ENCODE measurements at regions not wholly inside any gene's neighbourhood (a gene's known extent, or its start where the extent isn't known, plus 50 kb on each side); places are given as distances from the start of the nearest gene placed in this dataset.

DNA sequence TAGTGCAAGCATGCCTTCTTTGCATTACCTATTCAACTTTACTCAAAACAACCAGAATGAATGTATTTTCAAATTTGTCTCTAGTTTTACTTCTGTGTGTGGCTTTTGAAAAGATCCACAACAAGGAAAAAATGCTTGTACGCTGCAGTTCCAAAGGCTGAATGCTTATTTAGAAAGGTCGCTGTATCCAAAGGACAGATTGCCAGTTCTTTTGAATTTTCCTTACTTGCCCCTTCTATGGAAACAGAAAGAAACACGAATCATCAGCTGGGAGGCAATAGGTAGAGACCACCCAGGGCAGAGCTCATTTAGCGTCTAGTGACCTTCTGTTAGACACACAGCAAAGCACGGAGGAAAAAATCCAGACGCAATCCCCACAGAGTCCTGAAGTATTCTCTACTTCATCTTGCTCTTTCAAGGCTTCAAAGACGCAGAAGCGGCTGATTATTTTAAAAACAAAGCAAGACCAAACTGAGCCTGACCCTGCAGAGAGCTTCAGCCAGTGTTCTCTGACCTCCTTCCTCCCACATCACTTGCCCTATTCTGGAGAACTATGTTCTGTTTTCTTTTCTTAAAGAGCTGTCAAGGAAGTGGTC is 674.6 kb upstream of the SGCG start:
- Histone ChIP-seq H3K4me1 (peaks cover 0 to 15% (median 13%) of the 10 kb centered on the region in 4 donors), H3K9me3 (peaks cover 0 to 3% (median 0%) of the 10 kb centered on the region in 4 donors), H3K4me3 (peak overlapping the region in 1 of 4 donors; percentile 25), H3K27ac (peak overlapping the region in 2 of 4 donors; percentile 42 to 55), H3K36me3 (no peaks in the 10 kb centered on the region), H3K27me3 (no peaks in the 10 kb centered on the region)
- intact Hi-C loops (cut with DNase I): no loop called here
- DNase-seq: no peak
- 56 to 80% methylated on average over 8 of the region's 8 CpGs for WGBS, 2 donors
- no peak for TF ChIP-seq POLR2AphosphoS5 (IDR thresholded peaks at IDR 0.05)
- TF ChIP-seq, protein P1, sequence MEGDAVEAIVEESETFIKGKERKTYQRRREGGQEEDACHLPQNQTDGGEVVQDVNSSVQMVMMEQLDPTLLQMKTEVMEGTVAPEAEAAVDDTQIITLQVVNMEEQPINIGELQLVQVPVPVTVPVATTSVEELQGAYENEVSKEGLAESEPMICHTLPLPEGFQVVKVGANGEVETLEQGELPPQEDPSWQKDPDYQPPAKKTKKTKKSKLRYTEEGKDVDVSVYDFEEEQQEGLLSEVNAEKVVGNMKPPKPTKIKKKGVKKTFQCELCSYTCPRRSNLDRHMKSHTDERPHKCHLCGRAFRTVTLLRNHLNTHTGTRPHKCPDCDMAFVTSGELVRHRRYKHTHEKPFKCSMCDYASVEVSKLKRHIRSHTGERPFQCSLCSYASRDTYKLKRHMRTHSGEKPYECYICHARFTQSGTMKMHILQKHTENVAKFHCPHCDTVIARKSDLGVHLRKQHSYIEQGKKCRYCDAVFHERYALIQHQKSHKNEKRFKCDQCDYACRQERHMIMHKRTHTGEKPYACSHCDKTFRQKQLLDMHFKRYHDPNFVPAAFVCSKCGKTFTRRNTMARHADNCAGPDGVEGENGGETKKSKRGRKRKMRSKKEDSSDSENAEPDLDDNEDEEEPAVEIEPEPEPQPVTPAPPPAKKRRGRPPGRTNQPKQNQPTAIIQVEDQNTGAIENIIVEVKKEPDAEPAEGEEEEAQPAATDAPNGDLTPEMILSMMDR (IDR thresholded peaks at IDR 0.05): no peak
- TF ChIP-seq POLR2A (IDR thresholded peaks at IDR 0.05): no peak
- TF ChIP-seq EP300 (IDR thresholded peaks at IDR 0.05): no peak

DNA sequence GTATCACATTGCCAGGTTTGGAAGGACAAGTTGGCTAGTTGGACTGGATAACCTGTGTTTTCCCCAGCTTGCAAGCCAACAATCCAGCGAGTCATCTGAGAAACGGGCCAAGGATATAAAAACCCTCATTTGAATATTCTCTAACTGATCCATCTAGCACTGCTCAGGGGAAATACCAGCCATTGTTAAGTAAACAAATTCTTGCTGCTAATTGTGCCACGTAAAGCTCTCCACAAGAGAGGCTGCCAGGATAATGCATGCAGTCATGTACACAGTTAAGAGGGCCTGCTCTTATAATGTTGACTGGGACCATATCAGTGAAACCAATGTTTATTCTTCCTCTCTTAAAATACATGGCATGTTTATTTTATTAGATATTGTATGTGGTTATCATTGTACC is 663.2 kb upstream of the SGCG start:
- intact Hi-C loops (cut with DNase I): no loop called here
- Histone ChIP-seq H3K27ac (no peak overlapping the region), H3K36me3 (no peaks in the 10 kb centered on the region), H3K9me3 (no peaks in the 10 kb centered on the region), H3K4me1 (no peaks in the 10 kb centered on the region), H3K27me3 (no peaks in the 10 kb centered on the region), H3K4me3 (no peak overlapping the region)
- 26 to 39% methylated on average over 3 of the region's 3 CpGs for WGBS, 2 donors
- no peak for TF ChIP-seq POLR2AphosphoS5 (IDR thresholded peaks at IDR 0.05)
- TF ChIP-seq EP300 (IDR thresholded peaks at IDR 0.05): no peak
- no peak for TF ChIP-seq POLR2A (IDR thresholded peaks at IDR 0.05)
- TF ChIP-seq, protein P1 (IDR thresholded peaks at IDR 0.05): no peak
- no peak for DNase-seq

DNA sequence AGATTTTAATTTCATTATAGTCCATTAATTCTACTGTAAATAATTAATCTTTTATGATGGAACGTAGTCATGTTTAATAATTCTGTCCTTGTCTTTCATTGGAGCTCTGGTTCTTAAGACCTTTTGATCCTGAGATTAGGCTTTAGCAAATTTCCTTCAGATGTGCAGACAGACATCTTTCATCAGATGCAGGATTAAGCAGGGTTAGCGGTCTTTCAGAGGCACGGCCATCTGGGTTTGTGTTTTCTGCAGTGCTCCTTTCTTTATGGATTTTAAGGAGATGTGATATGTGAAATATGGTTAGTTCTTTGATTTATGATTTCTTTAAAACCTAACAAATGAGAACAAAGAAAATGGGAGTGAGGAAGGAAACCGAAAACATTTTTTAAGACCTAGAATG is 643.9 kb upstream of the SGCG start:
- no peak for DNase-seq
- 84 to 86% methylated on average over 4 of the region's 4 CpGs for WGBS, 2 donors
- TF ChIP-seq POLR2AphosphoS5 (IDR thresholded peaks at IDR 0.05) (no peak), EP300 (IDR thresholded peaks at IDR 0.05) (no peak), POLR2A (IDR thresholded peaks at IDR 0.05) (no peak)
- TF ChIP-seq, protein P1 (IDR thresholded peaks at IDR 0.05): no peak
- Histone ChIP-seq H3K27me3 (no peaks in the 10 kb centered on the region), H3K27ac (no peak overlapping the region), H3K36me3 (no peaks in the 10 kb centered on the region), H3K4me3 (no peak overlapping the region), H3K9me3 (no peaks in the 10 kb centered on the region), H3K4me1 (no peaks in the 10 kb centered on the region)
- intact Hi-C loops (cut with DNase I): no loop called here

DNA sequence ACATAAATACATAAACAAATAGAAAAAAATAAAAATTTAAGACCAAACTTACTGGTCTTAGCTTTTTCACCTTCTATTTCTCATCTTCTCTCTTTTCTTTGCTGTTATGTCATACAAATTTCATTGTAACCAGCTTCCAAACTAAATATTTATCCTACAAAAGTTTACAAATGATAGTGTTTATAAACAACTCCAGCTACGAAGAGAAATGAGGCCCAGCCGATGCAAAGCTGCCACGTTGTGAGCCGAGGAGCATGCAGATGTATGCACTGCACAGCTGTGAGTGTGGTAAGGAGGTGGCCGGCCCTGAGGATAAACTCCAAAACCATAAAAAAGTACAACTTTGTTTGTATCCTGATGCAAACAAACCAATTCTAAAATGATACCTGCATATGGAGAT is 642.4 kb upstream of the SGCG start:
- no peaks in the 10 kb centered on the region for H3K9me3 ChIP-seq
- TF ChIP-seq POLR2AphosphoS5 (IDR thresholded peaks at IDR 0.05): no peak
- TF ChIP-seq, protein P1 (IDR thresholded peaks at IDR 0.05): no peak
- TF ChIP-seq POLR2A (IDR thresholded peaks at IDR 0.05): no peak
- no peak for TF ChIP-seq EP300 (IDR thresholded peaks at IDR 0.05)
- no peaks in the 10 kb centered on the region for H3K4me1 ChIP-seq
- H3K4me3 ChIP-seq: no peak overlapping the region
- H3K36me3 ChIP-seq: no peaks in the 10 kb centered on the region
- no peak for DNase-seq
- intact Hi-C loops (cut with DNase I): no loop called here
- 66 to 69% methylated on average over 5 of the region's 5 CpGs for WGBS, 2 donors
- no peak overlapping the region for H3K27ac ChIP-seq
- H3K27me3 ChIP-seq: no peaks in the 10 kb centered on the region

DNA sequence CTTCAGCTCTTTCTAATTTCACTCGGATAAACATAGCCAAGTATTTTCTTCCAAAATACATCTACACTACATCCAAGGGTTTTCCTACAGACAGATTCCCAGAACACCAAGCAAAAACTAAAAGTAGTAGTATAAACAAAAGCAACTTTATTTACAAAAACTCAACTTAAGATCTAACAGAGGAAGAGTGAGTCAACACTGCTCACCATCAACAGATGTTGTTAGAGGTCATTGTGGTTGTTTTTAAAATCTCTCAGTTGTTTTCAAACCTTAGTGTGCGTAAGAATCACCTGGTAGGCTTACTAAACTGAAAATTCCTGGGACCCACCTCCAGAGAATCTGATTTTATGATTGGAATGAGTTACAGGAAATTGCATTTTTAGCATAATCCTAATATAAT is 631.7 kb upstream of the SGCG start:
- no peak overlapping the region for H3K27ac ChIP-seq

More for the DNA sequence above, 631.7 kb upstream of the SGCG start:
- Histone ChIP-seq H3K36me3 (no peaks in the 10 kb centered on the region), H3K9me3 (no peaks in the 10 kb centered on the region), H3K4me1 (no peaks in the 10 kb centered on the region), H3K4me3 (no peak overlapping the region), H3K27me3 (no peaks in the 10 kb centered on the region)
- TF ChIP-seq POLR2A (IDR thresholded peaks at IDR 0.05) (no peak), POLR2AphosphoS5 (IDR thresholded peaks at IDR 0.05) (no peak), EP300 (IDR thresholded peaks at IDR 0.05) (no peak)
- TF ChIP-seq, protein P1 (IDR thresholded peaks at IDR 0.05): no peak
- 84 to 85% methylated on average over 2 of the region's 2 CpGs for WGBS, 2 donors
- intact Hi-C loops (cut with DNase I): no loop called here
- no peak for DNase-seq
